CD4-positive, alpha-beta T cell treated with Interferon alpha-2 for 1 hour (primary cell): ENCODE measurements at regions not wholly inside any gene's neighbourhood (a gene's known extent, or its start where the extent isn't known, plus 50 kb on each side); places are given as distances from the start of the nearest gene placed in this dataset.
"Not testable (repeated sequence)": the region's sequence is repeated elsewhere in the genome, so short reads cannot be mapped to it uniquely, and the experiment has no call there.

ENCODE experiments used
- DNase-seq, 2 donors: peaks; one replicate each; pipeline ENCODE4 v3.0.0-alpha.2; 2020 to 2022

- DNase-seq, result no peak
Measured at GRCh38 chr11:129733384-129733783, 82.3 kb upstream of the TMEM45B start.

- no peak for DNase-seq
Measured at GRCh38 chr11:129733981-129734380, 81.7 kb upstream of the TMEM45B start.

GRCh38 chr11:129734654-129735053 lies 81.0 kb upstream of the TMEM45B start:
- no peak for DNase-seq

GRCh38 chr11:129737831-129738230 lies 77.8 kb upstream of the TMEM45B start:
- no peak for DNase-seq

- DNase-seq, result no peak
Measured at GRCh38 chr11:129738242-129738641, 77.4 kb upstream of the TMEM45B start.

DNA sequence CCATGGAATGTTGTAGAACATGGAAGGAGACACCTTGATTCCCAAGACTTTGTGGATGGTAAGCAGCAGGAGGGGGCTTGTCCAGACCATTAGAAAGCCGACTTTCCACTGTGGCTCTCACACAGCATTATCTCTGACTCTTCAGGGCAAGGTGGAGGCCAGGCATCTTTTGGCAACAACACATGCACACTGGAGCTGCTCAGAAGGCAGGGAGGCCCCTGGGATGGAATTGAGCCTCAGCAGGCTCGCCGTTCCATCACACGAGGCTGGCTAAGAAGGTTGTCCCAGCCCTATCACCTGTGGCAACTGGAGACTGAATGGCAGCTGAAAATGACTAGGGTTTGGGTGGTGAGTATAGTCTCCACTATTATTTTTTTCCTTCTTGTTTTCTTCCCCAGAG lies 76.3 kb upstream of the TMEM45B start:
- no peak for DNase-seq

DNA sequence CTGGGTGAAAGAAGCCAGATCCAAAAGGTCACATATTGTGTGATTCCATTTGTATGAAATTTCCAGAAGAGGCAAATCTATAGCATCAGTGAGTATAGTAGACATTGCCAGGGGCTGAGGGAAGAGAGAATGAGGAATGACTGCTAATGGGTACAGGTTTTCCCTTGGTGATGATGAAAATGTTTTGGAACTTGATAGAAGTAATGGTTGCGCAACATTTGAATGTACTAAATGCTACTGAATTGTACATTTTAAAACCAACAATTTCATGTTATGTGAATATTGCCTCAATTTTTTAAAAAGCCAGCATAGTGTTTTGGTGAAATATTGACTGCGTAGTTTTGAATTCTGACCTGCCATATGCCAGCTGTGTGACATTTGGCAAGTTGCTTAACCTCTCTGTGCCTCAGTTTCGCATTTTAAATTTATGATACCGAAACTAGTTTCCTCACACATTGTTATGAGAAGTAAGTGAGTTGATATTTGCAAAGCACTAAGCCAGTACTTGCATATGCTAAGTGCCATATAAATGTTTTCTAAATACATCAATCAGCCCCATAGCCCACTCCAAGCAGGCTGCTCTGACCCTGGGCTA lies 75.4 kb upstream of the TMEM45B start:
- no peak for DNase-seq

DNA sequence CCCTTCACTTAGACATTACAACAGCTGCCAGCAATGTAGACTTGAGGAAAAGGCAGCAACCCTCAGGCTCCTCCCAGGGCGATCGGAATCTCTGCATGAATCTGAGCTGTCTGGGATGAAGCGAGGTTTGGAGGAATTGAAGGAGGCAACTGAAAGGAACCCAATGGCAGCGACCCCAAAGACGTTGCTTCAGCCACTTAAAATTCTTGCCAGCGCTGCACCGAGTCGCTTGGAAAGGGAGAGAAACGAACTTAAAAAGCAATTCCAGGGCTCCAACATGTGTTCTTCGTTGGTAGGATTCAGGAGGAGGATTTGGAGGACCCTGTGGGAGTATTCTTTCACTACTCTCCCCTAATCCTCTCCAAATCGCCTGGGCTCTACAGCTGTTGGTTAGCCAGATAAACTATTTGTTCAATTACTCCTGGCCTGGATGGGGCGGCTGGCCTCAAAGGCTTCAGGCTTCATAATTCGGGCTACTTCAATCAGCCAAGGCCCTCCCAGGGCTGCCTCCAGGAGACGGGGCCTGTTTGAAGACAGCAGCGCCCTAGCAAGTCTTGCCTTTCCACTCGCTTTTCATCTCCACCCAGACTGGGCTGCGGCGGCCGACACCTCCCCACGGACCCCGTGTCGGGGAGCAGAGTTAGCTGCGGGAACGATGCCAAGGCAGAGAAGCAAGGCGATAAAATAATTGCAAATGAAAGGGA lies 72.4 kb upstream of the TMEM45B start:
- DNase-seq, result no peak

GRCh38 chr11:129747071-129747470 lies 68.6 kb upstream of the TMEM45B start:
- no peak for DNase-seq

DNA sequence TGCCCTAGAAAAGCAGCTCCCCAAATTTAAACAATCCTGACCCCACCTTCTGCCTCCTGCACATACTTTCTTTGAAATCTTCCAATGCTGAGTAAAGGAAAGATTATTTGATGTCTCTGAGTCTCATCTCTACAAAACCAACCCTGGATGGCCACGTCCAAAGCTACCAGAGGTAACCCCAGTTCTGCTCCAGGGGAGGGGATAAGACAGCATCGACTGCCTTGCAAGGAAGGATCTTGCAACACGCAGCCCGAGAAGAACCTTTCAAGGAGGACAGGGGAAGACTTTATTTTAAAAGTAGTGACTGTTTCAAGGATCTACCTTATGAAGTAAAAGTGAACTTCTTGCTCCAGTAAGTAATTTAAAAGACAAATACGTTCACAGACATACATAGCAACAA lies 66.5 kb upstream of the TMEM45B start:
- DNase-seq, result no peak

- peak; percentile 72 to 78 for DNase-seq
Measured at GRCh38 chr11:129750343-129751292, 65.0 kb upstream of the TMEM45B start.

DNA sequence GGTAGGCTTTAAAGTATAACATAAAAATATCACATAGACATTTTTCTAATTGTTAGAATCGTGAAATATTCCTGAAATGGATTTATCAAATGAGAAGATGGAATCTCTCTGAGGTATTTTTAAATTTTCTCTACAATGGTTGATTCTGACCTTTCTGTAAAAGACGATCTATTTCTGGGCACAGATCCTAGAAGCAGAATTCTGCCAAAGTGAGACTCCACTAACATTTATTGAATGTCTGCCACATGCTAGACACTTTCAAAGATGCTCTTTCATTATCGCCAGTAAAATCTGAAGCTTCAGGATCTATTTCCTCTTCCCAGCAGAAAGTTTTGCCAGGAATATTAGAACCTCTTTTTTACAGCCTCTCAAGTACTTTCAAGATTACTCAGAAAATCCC lies 64.1 kb upstream of the TMEM45B start:
- no peak for DNase-seq

DNA sequence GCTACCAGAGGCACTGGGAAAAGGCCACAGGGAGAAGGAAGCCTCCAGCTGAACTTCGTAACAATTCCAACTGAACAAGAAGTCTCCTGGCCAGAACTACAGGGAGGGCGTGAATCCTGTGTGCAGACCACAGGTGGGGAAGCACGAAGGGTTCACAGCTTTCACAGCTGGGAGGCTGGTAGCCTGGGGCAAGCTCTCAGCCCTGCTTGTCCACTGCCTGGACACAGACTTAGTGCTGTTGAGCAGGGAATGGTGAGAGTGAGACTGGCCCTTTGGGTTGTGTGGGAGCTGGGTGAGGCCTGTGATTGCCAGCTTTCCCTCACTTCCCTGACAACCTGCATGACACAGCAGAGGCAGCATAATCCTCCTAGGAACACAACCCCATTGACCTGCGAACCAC lies 52.1 kb upstream of the TMEM45B start:
- DNase-seq, result not testable (repeated sequence)

GRCh38 chr11:129764204-129764603 lies 51.4 kb upstream of the TMEM45B start:
- DNase-seq, result not testable (repeated sequence)
